Activated CD4-positive, alpha-beta memory T cell treated with anti-CD3 and anti-CD28 coated beads, Interleukin-2, amount 10 ng/mL, durations not matched to agents 7 days and 5 days (primary cell): ENCODE measurements at regions not wholly inside any gene's neighbourhood (a gene's known extent, or its start where the extent isn't known, plus 50 kb on each side); places are given as distances from the start of the nearest gene placed in this dataset.
"Not testable (repeated sequence)": the region's sequence is repeated elsewhere in the genome, so short reads cannot be mapped to it uniquely, and the experiment has no call there.

ENCODE experiments used
- CTCF ChIA-PET: fragments of 350-600 bp; sonication (Branson Sonifier 250); formaldehyde crosslinking; loops from one replicate; lab custom pipeline; 2021; ENCODE audit warnings: antibody characterized with exemption, inconsistent platforms; lab: Charles Lee
- POLR2A ChIA-PET: fragments of 350-600 bp; sonication (Branson Sonifier 250); formaldehyde crosslinking; loops from one replicate; lab custom pipeline; 2021; ENCODE audit warnings: antibody characterized with exemption; lab: Charles Lee
- DNase-seq: peaks from one replicate; pipeline ENCODE4 v3.0.0-alpha.2; 2020
- H3K27ac Mint-ChIP-seq: one replicate; pipeline ENCODE4 v1.8.0; 2021; ENCODE audit warnings: mild to moderate bottlenecking, mixed read lengths
- H3K27me3 Mint-ChIP-seq: one replicate; pipeline ENCODE4 v1.8.0; 2021; ENCODE audit warnings: mixed read lengths
- H3K36me3 Mint-ChIP-seq: one replicate; pipeline ENCODE4 v1.8.0; 2021; ENCODE audit warnings: low read depth, mixed read lengths
- H3K4me1 Mint-ChIP-seq: one replicate; pipeline ENCODE4 v1.8.0; 2021; ENCODE audit warnings: mixed read lengths
- H3K4me3 Mint-ChIP-seq: one replicate; pipeline ENCODE4 v1.8.0; 2021; ENCODE audit warnings: mild to moderate bottlenecking, mixed read lengths
- H3K9me3 Mint-ChIP-seq: one replicate; pipeline ENCODE4 v1.8.0; 2021; ENCODE audit warnings: mixed read lengths

DNA sequence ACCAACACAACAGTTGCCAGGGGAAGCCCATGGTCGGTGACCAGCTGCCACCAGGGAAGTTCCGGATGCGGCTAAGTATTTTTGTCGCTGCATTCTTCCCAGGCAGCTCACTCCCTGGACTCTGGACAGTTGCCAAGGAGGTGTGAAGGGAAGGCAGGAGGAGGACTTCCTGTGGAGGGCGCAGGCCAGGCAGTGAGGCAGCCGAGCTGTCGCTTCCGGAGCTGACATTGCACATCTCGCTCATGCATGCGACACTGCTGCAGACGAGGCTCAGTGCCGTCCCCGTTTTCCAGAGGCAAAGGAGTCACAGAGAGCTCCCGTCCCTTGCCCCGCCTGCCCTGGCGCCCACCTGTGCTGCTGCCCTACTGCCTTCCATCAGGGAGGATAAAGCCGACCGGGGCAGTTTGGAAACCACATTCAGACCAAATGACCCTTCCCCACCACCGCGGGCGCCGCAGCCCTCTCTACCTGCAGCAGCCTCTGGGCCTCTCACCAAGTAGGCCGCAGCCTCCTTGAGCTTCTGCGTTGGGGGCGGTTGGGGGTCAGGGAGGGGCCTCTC is 81.4 kb downstream of the NENF start:
- ChIA-PET CTCF (interaction anchor here (1.1 kb wide), 1 partner anchor 56 kb away, joined by 3 read pairs; no protein-coding TSS in a partner anchor), POLR2A (no interaction called here)
- no peak overlapping the region for H3K4me3 Mint-ChIP-seq
- no peaks in the 10 kb centered on the region for H3K9me3 Mint-ChIP-seq
- peaks cover 9% of the 10 kb centered on the region for H3K4me1 Mint-ChIP-seq
- H3K27me3 Mint-ChIP-seq, result peaks cover 70% of the 10 kb centered on the region
- no peaks in the 10 kb centered on the region for H3K36me3 Mint-ChIP-seq
- no peak overlapping the region for H3K27ac Mint-ChIP-seq
- DNase-seq, result peak; percentile 23

DNA sequence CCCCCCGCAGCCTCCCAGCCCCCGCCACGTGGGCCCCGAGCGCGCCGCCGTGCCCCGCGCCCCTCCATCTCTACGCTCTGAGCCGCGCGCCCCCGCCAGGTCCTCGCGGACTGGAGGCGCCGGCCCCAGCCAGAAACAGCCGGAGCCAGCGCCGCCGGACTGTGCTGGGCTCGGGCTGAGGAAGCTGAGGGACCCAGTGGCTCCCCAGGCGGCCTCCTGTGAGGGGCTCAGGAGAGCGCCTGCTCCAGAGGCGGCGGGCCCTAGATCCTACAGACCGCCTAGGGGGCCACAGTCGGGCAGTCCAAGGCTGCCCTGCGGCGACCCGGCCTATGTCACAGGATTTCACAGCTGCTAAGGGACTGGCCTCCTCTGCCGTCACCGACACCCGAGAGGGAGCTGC is 82.1 kb downstream of the NENF start:
- POLR2A ChIA-PET, result no interaction called here
- no peak overlapping the region for H3K4me3 Mint-ChIP-seq
- peaks cover 67% of the 10 kb centered on the region for H3K27me3 Mint-ChIP-seq

DNA sequence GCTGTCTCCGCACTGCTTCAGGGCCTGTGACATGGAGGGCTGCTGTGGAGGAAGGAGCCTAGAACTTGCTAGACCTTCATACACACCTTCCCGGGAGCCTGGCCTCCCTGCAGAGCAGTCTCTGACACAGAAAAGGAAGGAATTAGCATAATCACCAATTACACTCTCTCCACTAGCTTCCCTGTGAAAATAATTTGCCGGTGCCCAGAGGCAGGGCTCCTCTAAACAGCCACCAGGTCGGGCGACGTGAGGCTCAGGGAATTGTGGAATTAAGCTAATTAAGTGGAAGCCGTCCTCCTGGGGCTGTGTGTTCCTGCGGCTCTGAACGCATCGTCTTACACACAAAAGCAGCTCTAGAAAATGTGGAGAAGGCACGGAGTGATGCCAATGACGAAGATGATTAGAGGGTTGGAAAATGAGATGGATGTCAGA is 82.6 kb downstream of the NENF start:
- Mint-ChIP-seq H3K4me3 (no peak overlapping the region), H3K27ac (no peak overlapping the region), H3K27me3 (peaks cover 63% of the 10 kb centered on the region), H3K9me3 (no peaks in the 10 kb centered on the region), H3K4me1 (peaks cover 9% of the 10 kb centered on the region), H3K36me3 (no peaks in the 10 kb centered on the region)
- ChIA-PET POLR2A (no interaction called here), CTCF (interaction anchor here (1.1 kb wide), 1 partner anchor 58 kb away, joined by 3 read pairs; no protein-coding TSS in a partner anchor)
- DNase-seq, result no peak

More for the DNA sequence above, 82.1 kb downstream of the NENF start:
- Mint-ChIP-seq H3K9me3 (no peaks in the 10 kb centered on the region), H3K36me3 (no peaks in the 10 kb centered on the region), H3K27ac (no peak overlapping the region), H3K4me1 (peaks cover 9% of the 10 kb centered on the region)
- CTCF ChIA-PET, result interaction anchor here (1.1 kb wide), 1 partner anchor 57 kb away, joined by 3 read pairs; no protein-coding TSS in a partner anchor
- no peak for DNase-seq

- H3K36me3 Mint-ChIP-seq, H3K27ac Mint-ChIP-seq, H3K4me3 Mint-ChIP-seq, DNase-seq, H3K9me3 Mint-ChIP-seq, H3K4me1 Mint-ChIP-seq, POLR2A ChIA-PET, CTCF ChIA-PET: not testable (repeated sequence)
- peaks cover 63% of the 10 kb centered on the region for H3K27me3 Mint-ChIP-seq
Measured at GRCh38 chr1:212516012-212516411, 83.3 kb downstream of the NENF start.

DNA sequence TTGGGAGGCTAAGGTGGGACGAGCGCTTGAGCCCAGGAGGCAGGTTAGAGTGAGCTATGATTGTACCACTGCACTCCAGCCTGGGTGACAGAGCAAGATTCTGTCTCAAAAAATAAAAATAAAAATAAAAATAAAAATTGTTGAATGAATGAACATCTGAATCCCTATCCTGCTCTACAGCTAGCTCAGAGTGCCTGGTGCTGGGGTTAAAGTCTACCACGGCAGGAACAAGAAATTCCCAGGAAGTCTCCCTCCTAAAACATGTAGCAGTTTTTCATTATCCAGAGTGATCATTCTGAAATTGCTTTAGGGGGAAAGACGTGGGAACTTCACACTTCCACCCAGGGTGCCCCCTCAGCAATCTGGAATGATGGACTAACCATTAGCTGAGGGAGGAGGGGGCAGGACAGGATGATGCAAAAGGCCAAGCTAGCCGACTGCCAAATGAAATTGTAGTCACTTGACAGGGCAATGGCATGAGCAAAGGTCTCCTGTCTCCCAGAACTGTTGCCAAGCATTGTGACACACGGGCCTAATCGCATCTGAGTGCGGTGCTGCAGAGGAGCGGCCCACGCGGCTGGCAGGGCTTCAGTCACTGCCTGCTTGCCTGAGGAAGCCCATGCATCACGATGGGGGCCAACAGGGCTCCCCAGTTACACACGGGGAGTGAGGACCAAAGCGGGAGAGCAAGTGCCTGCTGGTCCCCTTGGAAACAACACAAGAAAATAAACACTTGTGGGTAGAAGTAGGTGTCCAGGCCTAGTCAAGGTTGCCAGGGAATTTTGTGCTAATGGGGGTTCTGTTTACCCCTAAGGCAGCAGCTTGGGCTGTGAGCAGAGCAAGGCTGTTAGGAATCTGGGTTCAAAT is 85.7 kb downstream of the NENF start:
- DNase-seq, result no peak
- H3K9me3 Mint-ChIP-seq, result no peaks in the 10 kb centered on the region

GRCh38 chr1:212519131-212519530 is 86.4 kb downstream of the NENF start:
- POLR2A ChIA-PET, result no interaction called here
- Mint-ChIP-seq H3K9me3 (no peaks in the 10 kb centered on the region), H3K4me1 (peaks cover 2% of the 10 kb centered on the region), H3K27me3 (peaks cover 48% of the 10 kb centered on the region), H3K36me3 (no peaks in the 10 kb centered on the region), H3K27ac (no peak overlapping the region), H3K4me3 (no peak overlapping the region)
- DNase-seq, result no peak
- CTCF ChIA-PET, result no interaction called here

More for the DNA sequence above, 85.7 kb downstream of the NENF start:
- Mint-ChIP-seq H3K36me3 (no peaks in the 10 kb centered on the region), H3K27me3 (peaks cover 51% of the 10 kb centered on the region), H3K4me1 (peaks cover 7% of the 10 kb centered on the region), H3K4me3 (no peak overlapping the region), H3K27ac (no peak overlapping the region)
- CTCF ChIA-PET, result interaction anchor here (1.4 kb wide), 1 partner anchor 62 kb away, joined by 5 read pairs; no protein-coding TSS in a partner anchor
- POLR2A ChIA-PET, result no interaction called here

DNA sequence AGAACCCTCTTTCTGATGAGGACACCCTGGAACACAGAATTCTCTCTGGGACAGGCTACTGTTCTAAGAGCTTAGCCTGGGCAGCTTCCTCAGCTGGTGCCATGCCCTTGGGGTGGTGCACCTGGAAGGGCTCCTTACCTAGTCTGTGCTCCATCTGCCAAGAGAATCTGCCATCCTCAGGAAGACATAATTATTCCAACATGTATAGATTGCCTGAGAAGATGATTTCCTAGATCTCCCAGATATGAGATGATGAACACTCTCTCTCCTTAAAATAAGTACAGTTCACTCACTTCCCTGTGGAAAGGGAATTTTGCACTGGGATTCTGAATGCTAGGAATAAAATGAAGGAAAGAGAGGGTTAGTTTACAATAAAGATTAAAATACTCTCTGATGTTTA is 87.6 kb downstream of the NENF start:
- Mint-ChIP-seq H3K27ac (no peak overlapping the region), H3K4me3 (no peak overlapping the region), H3K36me3 (no peaks in the 10 kb centered on the region), H3K9me3 (no peaks in the 10 kb centered on the region), H3K4me1 (no peaks in the 10 kb centered on the region), H3K27me3 (peaks cover 44% of the 10 kb centered on the region)
- ChIA-PET CTCF (no interaction called here), POLR2A (no interaction called here)
- no peak for DNase-seq

DNA sequence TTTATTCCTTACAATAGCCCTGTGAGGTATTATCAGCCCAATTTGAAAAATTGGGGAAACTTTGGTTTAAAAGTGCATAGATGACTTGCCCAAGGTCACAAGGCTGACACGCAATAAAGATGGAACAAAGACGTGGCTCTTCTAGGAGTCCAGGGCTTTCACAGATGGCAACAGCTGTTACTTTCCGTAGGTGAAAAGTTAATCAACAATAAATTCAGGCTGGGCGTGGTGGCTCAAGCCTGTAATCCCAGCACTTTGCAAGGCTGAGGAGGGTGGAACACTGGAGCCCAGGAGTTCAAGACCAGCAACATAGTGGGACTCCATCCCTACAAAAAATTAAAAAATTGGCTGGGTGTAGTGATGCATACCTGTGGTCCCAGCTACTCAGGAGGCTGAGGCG is 87.8 kb upstream of the ATF3 start:
- H3K4me1 Mint-ChIP-seq, result no peaks in the 10 kb centered on the region
- H3K27me3 Mint-ChIP-seq, result peaks cover 40% of the 10 kb centered on the region
- no peak overlapping the region for H3K4me3 Mint-ChIP-seq
- CTCF ChIA-PET, result no interaction called here
- H3K9me3 Mint-ChIP-seq, result no peaks in the 10 kb centered on the region
- no peaks in the 10 kb centered on the region for H3K36me3 Mint-ChIP-seq
- no peak for DNase-seq
- no peak overlapping the region for H3K27ac Mint-ChIP-seq
- POLR2A ChIA-PET, result no interaction called here

DNA sequence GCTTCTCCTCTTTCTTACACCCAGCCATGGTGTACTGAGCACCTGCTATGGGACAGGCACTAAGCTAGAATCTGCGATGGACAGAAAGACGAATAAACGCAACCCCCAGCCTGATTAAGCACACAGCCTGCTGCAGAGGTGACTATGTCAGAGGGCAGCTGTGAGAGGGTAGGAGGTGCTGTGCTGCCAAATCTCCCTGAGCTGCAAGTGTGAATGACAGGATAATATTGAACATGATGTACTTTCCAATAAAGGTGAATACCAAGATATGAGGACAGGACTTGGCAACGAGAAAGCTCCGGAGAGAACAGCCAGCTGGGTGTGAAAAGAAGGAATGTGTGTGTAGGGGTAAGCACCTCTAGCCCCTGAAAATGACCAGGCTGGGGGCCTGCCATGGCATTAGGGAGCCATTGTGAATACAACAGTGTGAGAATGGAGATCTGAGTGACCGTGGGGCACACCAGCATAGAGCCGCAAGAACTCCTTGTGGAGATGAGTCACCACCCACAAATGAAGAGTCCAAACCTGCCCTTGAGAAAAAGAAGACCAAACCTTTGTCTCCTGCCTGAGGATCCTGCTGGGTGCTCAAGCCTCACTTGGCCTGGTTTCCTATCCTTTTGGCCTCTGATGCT is 83.0 kb upstream of the ATF3 start:
- H3K27ac Mint-ChIP-seq, result no peak overlapping the region
- CTCF ChIA-PET, result no interaction called here
- H3K4me1 Mint-ChIP-seq, result no peaks in the 10 kb centered on the region

GRCh38 chr1:212526111-212526491 is 82.5 kb upstream of the ATF3 start:
- Mint-ChIP-seq H3K27me3 (peaks cover 32% of the 10 kb centered on the region), H3K27ac (no peak overlapping the region), H3K9me3 (no peaks in the 10 kb centered on the region), H3K36me3 (no peaks in the 10 kb centered on the region), H3K4me3 (no peak overlapping the region), H3K4me1 (no peaks in the 10 kb centered on the region)
- CTCF ChIA-PET, result no interaction called here
- POLR2A ChIA-PET, result no interaction called here
- DNase-seq, result no peak

More for the DNA sequence above, 83.0 kb upstream of the ATF3 start:
- Mint-ChIP-seq H3K4me3 (no peak overlapping the region), H3K36me3 (no peaks in the 10 kb centered on the region), H3K9me3 (no peaks in the 10 kb centered on the region), H3K27me3 (peaks cover 31% of the 10 kb centered on the region)
- DNase-seq, result no peak
- POLR2A ChIA-PET, result no interaction called here

- H3K27me3 Mint-ChIP-seq, result peaks cover 32% of the 10 kb centered on the region
- H3K9me3 Mint-ChIP-seq, result no peaks in the 10 kb centered on the region
- no peak for DNase-seq
- ChIA-PET POLR2A (interaction anchor here (1.0 kb wide), 1 partner anchor 30 kb away, joined by 4 read pairs; no protein-coding TSS in a partner anchor), CTCF (no interaction called here)
- H3K36me3 Mint-ChIP-seq, result no peaks in the 10 kb centered on the region
- H3K27ac Mint-ChIP-seq, result no peak overlapping the region
- H3K4me3 Mint-ChIP-seq, result no peak overlapping the region
- H3K4me1 Mint-ChIP-seq, result no peaks in the 10 kb centered on the region
Measured at GRCh38 chr1:212528501-212528900, 80.1 kb upstream of the ATF3 start.

GRCh38 chr1:212529211-212529741 is 79.3 kb upstream of the ATF3 start:
- CTCF ChIA-PET, result interaction anchor here (0.9 kb wide), 1 partner anchor 251 kb away, joined by 3 read pairs; no protein-coding TSS in a partner anchor
- Mint-ChIP-seq H3K27me3 (peaks cover 31% of the 10 kb centered on the region), H3K9me3 (no peaks in the 10 kb centered on the region), H3K4me1 (no peaks in the 10 kb centered on the region), H3K4me3 (no peak overlapping the region), H3K27ac (no peak overlapping the region), H3K36me3 (no peaks in the 10 kb centered on the region)
- no peak for DNase-seq
- POLR2A ChIA-PET, result interaction anchor here (1.0 kb wide), 1 partner anchor 29 kb away, joined by 4 read pairs; no protein-coding TSS in a partner anchor

- H3K27me3 Mint-ChIP-seq, result peaks cover 37% of the 10 kb centered on the region
- CTCF ChIA-PET, result interaction anchor here (0.6 kb wide), 1 partner anchor 507 kb away, joined by 4 read pairs; no protein-coding TSS in a partner anchor
Measured at GRCh38 chr1:212531267-212531666, 77.3 kb upstream of the ATF3 start.

More at GRCh38 chr1:212531267-212531666, 77.3 kb upstream of the ATF3 start:
- no peaks in the 10 kb centered on the region for H3K9me3 Mint-ChIP-seq
- H3K4me1 Mint-ChIP-seq, result no peaks in the 10 kb centered on the region
- no peak overlapping the region for H3K4me3 Mint-ChIP-seq
- DNase-seq, result no peak
- POLR2A ChIA-PET, result no interaction called here
- H3K27ac Mint-ChIP-seq, result no peak overlapping the region
- no peaks in the 10 kb centered on the region for H3K36me3 Mint-ChIP-seq
